ENCODE measurements at regions not wholly inside any gene's neighbourhood (a gene's known extent, or its start where the extent isn't known, plus 50 kb on each side); places are given as distances from the start of the nearest gene placed in this dataset.

DNA sequence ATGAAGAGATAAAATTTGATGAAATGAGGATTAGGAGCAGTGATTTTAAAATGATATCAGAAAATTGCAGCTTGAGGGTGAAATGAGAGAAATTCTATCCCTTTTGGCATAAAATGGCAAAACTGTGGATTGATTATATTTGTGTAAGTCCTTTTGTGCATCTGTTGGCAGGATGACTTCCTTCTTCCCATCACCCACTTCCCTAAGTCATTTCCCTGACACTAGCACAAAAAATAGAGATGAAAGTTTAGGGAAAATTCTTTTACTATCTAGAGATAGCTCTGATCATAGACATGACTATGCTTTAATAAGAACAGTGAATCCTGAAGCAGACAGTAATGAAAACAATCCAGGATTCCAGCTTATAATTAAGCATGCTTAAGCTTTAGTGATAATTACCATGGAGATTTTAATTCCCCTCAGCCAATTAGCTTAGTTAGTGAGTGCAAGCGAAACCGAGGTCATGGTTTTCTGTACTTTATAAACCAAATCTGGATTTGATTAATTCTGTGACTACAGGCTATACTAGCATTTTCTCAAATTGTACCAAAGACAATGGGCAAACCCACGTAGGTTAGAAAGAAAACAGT lies 163.6 kb upstream of the TARS1 start:
- no peaks in the 10 kb centered on the region for H3K9me3 ChIP-seq (ENCODE audit: control insufficient read depth in 4 of 4, low read length in 3 of 4)
- H3K4me3 ChIP-seq (ENCODE audit: low read depth in 1 of 3, low read length in 3 of 3): no peak overlapping the region
- no peak overlapping the region for H3K9ac ChIP-seq (ENCODE audit: low read depth in 1 of 2, low read length in 2 of 2)
- DNase-seq (ENCODE audit: low spot score): no peak
- no peaks in the 10 kb centered on the region for H3K27me3 ChIP-seq (ENCODE audit: control insufficient read depth in 4 of 4, insufficient read depth in 4 of 4, low read length in 3 of 4)
- 81% methylated on average over 3 of the region's 3 CpGs for WGBS
- H3K36me3 ChIP-seq (ENCODE audit: control insufficient read depth in 4 of 4, insufficient read depth in 3 of 4, low read depth in 1 of 4, low read length in 3 of 4): no peaks in the 10 kb centered on the region
- no peaks in the 10 kb centered on the region for H3K4me1 ChIP-seq (ENCODE audit: control insufficient read depth in 4 of 4, insufficient read depth in 4 of 4, low read length in 3 of 4)
- TF ChIP-seq NR2F2 (IDR thresholded peaks at IDR 0.05): peak; percentile 11
- no peak for TF ChIP-seq SP1 (IDR thresholded peaks at IDR 0.05)
- TF ChIP-seq, protein P1, sequence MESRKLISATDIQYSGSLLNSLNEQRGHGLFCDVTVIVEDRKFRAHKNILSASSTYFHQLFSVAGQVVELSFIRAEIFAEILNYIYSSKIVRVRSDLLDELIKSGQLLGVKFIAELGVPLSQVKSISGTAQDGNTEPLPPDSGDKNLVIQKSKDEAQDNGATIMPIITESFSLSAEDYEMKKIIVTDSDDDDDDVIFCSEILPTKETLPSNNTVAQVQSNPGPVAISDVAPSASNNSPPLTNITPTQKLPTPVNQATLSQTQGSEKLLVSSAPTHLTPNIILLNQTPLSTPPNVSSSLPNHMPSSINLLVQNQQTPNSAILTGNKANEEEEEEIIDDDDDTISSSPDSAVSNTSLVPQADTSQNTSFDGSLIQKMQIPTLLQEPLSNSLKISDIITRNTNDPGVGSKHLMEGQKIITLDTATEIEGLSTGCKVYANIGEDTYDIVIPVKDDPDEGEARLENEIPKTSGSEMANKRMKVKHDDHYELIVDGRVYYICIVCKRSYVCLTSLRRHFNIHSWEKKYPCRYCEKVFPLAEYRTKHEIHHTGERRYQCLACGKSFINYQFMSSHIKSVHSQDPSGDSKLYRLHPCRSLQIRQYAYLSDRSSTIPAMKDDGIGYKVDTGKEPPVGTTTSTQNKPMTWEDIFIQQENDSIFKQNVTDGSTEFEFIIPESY (IDR thresholded peaks at IDR 0.05): no peak
- TF ChIP-seq, protein P2, sequence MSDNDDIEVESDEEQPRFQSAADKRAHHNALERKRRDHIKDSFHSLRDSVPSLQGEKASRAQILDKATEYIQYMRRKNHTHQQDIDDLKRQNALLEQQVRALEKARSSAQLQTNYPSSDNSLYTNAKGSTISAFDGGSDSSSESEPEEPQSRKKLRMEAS (IDR thresholded peaks at IDR 0.05): no peak
- TF ChIP-seq, protein P3, sequence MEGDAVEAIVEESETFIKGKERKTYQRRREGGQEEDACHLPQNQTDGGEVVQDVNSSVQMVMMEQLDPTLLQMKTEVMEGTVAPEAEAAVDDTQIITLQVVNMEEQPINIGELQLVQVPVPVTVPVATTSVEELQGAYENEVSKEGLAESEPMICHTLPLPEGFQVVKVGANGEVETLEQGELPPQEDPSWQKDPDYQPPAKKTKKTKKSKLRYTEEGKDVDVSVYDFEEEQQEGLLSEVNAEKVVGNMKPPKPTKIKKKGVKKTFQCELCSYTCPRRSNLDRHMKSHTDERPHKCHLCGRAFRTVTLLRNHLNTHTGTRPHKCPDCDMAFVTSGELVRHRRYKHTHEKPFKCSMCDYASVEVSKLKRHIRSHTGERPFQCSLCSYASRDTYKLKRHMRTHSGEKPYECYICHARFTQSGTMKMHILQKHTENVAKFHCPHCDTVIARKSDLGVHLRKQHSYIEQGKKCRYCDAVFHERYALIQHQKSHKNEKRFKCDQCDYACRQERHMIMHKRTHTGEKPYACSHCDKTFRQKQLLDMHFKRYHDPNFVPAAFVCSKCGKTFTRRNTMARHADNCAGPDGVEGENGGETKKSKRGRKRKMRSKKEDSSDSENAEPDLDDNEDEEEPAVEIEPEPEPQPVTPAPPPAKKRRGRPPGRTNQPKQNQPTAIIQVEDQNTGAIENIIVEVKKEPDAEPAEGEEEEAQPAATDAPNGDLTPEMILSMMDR (IDR thresholded peaks at IDR 0.05; ENCODE audit: low read depth, low read length, missing input control): no peak
- no peak overlapping the region for H3K27ac ChIP-seq (ENCODE audit: low read depth in 1 of 2, low read length in 2 of 2)

DNA sequence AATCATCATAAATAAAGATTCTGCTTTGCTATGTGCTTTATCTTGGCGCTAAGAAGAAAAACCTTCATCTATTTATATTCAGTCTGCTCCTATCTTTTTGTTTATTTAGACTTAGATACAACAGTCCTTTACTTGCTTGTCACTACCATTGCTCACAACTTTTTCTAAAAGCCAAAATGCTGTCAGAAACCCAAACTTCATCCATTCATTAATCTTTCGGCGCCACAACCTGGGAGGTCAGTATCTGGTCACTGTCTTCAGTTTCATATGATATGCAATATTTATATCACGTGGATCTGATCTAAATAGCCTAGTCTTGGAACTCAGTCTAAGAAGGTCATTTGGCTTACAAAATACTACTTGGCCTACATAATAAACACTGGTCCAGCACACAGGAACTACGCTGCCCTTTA lies 159.3 kb upstream of the TARS1 start:
- H3K36me3 ChIP-seq (ENCODE audit: control insufficient read depth in 4 of 4, insufficient read depth in 3 of 4, low read depth in 1 of 4, low read length in 3 of 4): no peaks in the 10 kb centered on the region
- 67% methylated on average over 5 of the region's 5 CpGs for WGBS
- DNase-seq (ENCODE audit: low spot score): no peak
- no peak overlapping the region for H3K27ac ChIP-seq (ENCODE audit: low read depth in 1 of 2, low read length in 2 of 2)
- no peak overlapping the region for H3K9ac ChIP-seq (ENCODE audit: low read depth in 1 of 2, low read length in 2 of 2)
- H3K9me3 ChIP-seq (ENCODE audit: control insufficient read depth in 4 of 4, low read length in 3 of 4): no peaks in the 10 kb centered on the region
- H3K4me1 ChIP-seq (ENCODE audit: control insufficient read depth in 4 of 4, insufficient read depth in 4 of 4, low read length in 3 of 4): no peaks in the 10 kb centered on the region
- no peak for TF ChIP-seq FOXA2 (IDR thresholded peaks at IDR 0.05)
- TF ChIP-seq, protein P2 (IDR thresholded peaks at IDR 0.05): no peak
- no peak for TF ChIP-seq HNF4G (IDR thresholded peaks at IDR 0.05)
- no peak for TF ChIP-seq TAF1 (conservative IDR thresholded peaks at IDR 0.05)
- peak; percentile 45 for TF ChIP-seq NR2F2 (IDR thresholded peaks at IDR 0.05)
- H3K4me3 ChIP-seq (ENCODE audit: low read depth in 1 of 3, low read length in 3 of 3): no peak overlapping the region
- H3K27me3 ChIP-seq (ENCODE audit: control insufficient read depth in 4 of 4, insufficient read depth in 4 of 4, low read length in 3 of 4): no peaks in the 10 kb centered on the region

DNA sequence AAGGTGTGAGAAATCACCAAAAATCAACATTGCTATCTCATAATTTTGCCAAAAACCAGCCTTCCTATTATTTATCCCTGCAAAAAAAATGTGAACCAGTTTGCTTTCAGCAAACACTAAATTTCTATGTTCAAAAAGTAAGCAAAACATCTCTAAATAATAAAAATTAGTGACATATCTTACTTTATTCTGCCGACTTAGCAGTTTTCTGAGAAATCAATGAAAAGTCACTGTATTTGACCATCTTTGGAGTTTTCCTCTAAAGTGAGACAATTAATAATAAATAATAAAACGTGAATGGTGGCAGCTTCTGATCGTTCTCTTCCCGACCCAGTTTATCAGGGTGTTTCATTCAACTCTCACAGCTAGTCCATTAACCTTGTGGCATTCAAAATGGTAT lies 158.6 kb upstream of the TARS1 start:
- no peaks in the 10 kb centered on the region for H3K4me1 ChIP-seq (ENCODE audit: control insufficient read depth in 4 of 4, insufficient read depth in 4 of 4, low read length in 3 of 4)
- DNase-seq (ENCODE audit: low spot score): no peak
- no peaks in the 10 kb centered on the region for H3K9me3 ChIP-seq (ENCODE audit: control insufficient read depth in 4 of 4, low read length in 3 of 4)
- no peak for TF ChIP-seq RXRA (IDR thresholded peaks at IDR 0.05)
- no peak for TF ChIP-seq RAD21 (IDR thresholded peaks at IDR 0.05)
- TF ChIP-seq, protein P4, sequence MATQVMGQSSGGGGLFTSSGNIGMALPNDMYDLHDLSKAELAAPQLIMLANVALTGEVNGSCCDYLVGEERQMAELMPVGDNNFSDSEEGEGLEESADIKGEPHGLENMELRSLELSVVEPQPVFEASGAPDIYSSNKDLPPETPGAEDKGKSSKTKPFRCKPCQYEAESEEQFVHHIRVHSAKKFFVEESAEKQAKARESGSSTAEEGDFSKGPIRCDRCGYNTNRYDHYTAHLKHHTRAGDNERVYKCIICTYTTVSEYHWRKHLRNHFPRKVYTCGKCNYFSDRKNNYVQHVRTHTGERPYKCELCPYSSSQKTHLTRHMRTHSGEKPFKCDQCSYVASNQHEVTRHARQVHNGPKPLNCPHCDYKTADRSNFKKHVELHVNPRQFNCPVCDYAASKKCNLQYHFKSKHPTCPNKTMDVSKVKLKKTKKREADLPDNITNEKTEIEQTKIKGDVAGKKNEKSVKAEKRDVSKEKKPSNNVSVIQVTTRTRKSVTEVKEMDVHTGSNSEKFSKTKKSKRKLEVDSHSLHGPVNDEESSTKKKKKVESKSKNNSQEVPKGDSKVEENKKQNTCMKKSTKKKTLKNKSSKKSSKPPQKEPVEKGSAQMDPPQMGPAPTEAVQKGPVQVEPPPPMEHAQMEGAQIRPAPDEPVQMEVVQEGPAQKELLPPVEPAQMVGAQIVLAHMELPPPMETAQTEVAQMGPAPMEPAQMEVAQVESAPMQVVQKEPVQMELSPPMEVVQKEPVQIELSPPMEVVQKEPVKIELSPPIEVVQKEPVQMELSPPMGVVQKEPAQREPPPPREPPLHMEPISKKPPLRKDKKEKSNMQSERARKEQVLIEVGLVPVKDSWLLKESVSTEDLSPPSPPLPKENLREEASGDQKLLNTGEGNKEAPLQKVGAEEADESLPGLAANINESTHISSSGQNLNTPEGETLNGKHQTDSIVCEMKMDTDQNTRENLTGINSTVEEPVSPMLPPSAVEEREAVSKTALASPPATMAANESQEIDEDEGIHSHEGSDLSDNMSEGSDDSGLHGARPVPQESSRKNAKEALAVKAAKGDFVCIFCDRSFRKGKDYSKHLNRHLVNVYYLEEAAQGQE (IDR thresholded peaks at IDR 0.05): no peak
- TF ChIP-seq FOXA2 (IDR thresholded peaks at IDR 0.05): no peak
- TF ChIP-seq HNF4A (conservative IDR thresholded peaks at IDR 0.05): no peak
- no peak for TF ChIP-seq YY1 (IDR thresholded peaks at IDR 0.05)
- no peak for TF ChIP-seq EGR1 (IDR thresholded peaks at IDR 0.05; ENCODE audit: low read depth in 2 of 2)
- no peak for TF ChIP-seq HNF4G (IDR thresholded peaks at IDR 0.05)
- TF ChIP-seq, protein P3 (IDR thresholded peaks at IDR 0.05; ENCODE audit: low read depth, low read length, missing input control): no peak
- no peak for TF ChIP-seq JUND (IDR thresholded peaks at IDR 0.05)
- TF ChIP-seq, protein P5, sequence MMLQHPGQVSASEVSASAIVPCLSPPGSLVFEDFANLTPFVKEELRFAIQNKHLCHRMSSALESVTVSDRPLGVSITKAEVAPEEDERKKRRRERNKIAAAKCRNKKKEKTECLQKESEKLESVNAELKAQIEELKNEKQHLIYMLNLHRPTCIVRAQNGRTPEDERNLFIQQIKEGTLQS (IDR thresholded peaks at IDR 0.05): no peak
- no peak for TF ChIP-seq FOXA1 (IDR thresholded peaks at IDR 0.05)
- TF ChIP-seq GABPA (IDR thresholded peaks at IDR 0.05 in 1 of 2, conservative IDR thresholded peaks at IDR 0.05 in 1 of 2): no peak
- no peak for TF ChIP-seq NR2F2 (IDR thresholded peaks at IDR 0.05)
- TF ChIP-seq TAF1 (conservative IDR thresholded peaks at IDR 0.05): no peak
- H3K4me3 ChIP-seq (ENCODE audit: low read depth in 1 of 3, low read length in 3 of 3): no peak overlapping the region
- no peak overlapping the region for H3K9ac ChIP-seq (ENCODE audit: low read depth in 1 of 2, low read length in 2 of 2)
- 82% methylated on average over 4 of the region's 4 CpGs for WGBS
- no peak overlapping the region for H3K27ac ChIP-seq (ENCODE audit: low read depth in 1 of 2, low read length in 2 of 2)
- H3K27me3 ChIP-seq (ENCODE audit: control insufficient read depth in 4 of 4, insufficient read depth in 4 of 4, low read length in 3 of 4): no peaks in the 10 kb centered on the region
- no peaks in the 10 kb centered on the region for H3K36me3 ChIP-seq (ENCODE audit: control insufficient read depth in 4 of 4, insufficient read depth in 3 of 4, low read depth in 1 of 4, low read length in 3 of 4)
